Erythroblast (primary cell): ENCODE measurements at regions not wholly inside any gene's neighbourhood (a gene's known extent, or its start where the extent isn't known, plus 50 kb on each side); places are given as distances from the start of the nearest gene placed in this dataset.

ENCODE experiments used
- GATA1 ChIP-seq: IDR thresholded peaks from 2 replicates; pipeline ENCODE4 v1.6.1; 2011; ENCODE audit warnings: low read depth, mild to moderate bottlenecking, control low read depth, low read length, moderate library complexity
- POLR2A ChIP-seq: IDR thresholded peaks from 2 replicates; pipeline ENCODE4 v1.6.1; 2011; ENCODE audit warnings: mild to moderate bottlenecking, low read length

DNA sequence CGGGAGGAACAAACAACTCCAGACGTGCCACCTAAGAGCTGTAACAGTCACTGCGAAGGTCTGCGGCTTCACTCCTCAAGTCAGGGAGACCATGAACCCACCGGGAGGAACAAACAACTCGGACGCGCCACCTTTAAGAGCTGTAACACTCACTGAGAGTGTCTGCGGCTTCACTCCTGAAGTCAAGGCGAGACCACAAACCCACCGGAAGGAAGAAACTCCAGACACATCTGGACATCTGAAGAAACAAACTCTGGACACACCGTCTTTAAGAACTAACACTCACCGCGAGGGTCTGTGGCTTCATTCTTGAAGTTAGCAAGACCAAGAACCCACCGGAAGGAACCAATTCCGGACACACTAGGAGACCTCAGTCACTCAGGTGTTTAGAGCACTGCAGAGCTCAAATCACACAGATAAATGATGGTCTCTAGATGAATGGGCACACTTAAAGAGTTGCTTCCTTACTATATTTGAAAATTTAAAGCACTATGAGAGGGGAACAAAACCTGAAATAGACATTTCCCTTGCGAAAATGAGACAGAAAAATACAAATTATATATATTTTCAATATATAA is 587.7 kb upstream of the ADGRL4 start:
- TF ChIP-seq POLR2A (no peak), GATA1 (no peak)
